ENCODE measurements at regions not wholly inside any gene's neighbourhood (a gene's known extent, or its start where the extent isn't known, plus 50 kb on each side); places are given as distances from the start of the nearest gene placed in this dataset.

DNA sequence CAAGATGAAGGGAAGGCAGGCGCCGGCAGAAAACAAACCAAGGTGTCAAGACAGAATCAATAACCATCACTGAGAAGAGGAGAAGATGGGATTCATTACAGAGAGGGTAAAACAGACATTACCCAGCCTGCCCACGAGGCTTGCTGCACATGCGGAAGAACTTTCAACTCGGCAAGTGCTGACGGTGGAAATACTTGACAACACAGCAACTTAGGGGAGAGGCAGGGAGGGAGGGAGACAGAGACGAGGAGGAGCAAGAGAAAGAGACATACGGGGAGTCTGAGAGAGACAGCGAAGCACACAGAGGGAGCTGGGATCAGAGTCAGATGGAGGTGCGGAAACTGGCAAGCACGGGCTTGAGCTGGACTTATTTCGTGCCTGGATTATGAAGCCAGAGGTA lies 129.3 kb upstream of the NECTIN1 start:
- H3K27me3 Mint-ChIP-seq, result peaks cover 15% of the 10 kb centered on the region
- DNase-seq, result no peak
- CTCF ChIA-PET, result no interaction called here
- no peak overlapping the region for H3K4me3 Mint-ChIP-seq
- H3K27ac Mint-ChIP-seq, result no peak overlapping the region
- no peaks in the 10 kb centered on the region for H3K36me3 Mint-ChIP-seq (ENCODE audit: low read depth)
- H3K4me1 Mint-ChIP-seq, result no peaks in the 10 kb centered on the region
- no peaks in the 10 kb centered on the region for H3K9me3 Mint-ChIP-seq
- POLR2A ChIA-PET, result no interaction called here

DNA sequence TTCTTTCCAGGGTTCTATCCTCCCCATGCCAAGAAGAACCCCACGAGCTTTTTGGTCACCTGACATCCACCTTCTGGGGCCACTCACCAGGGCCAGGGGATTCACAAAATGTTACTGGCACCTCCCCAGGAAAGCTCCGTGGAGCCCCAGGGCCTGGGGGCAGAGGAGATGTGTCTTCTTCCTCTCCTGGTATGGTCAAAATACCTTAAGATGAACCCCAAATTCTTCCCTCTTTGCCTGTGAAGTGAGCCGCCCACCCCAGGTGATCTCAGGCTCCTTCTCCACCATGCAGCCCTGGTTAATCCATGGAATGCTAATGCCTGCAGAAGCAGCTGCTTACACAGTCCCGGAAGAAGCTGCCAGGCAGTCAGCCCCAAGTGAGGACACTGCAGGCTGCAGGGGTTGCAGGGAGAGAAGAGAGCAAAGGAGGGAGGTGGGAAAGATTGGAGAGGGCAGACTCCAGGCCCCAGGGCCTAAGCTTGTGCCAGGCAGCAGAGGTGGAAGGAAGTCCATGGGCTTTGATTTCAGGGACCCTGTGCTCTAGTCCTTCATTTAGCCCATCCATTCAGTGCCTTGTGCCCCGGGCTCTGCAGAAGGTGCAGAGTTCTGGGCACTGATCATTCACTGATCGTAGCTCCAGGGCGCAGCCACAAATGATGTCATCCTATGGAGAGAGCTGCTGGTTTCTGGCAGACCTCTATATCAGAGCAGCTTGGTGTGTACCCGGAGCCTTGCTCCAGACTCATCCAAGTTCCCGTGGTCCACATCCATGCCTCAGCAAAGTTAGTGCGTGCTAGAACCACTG lies 127.9 kb upstream of the NECTIN1 start:
- no peaks in the 10 kb centered on the region for H3K4me1 Mint-ChIP-seq
- no peak for DNase-seq
- ChIA-PET POLR2A (no interaction called here), CTCF (no interaction called here)
- H3K27ac Mint-ChIP-seq, result no peak overlapping the region
- no peaks in the 10 kb centered on the region for H3K36me3 Mint-ChIP-seq (ENCODE audit: low read depth)
- H3K4me3 Mint-ChIP-seq, result no peak overlapping the region
- no peaks in the 10 kb centered on the region for H3K9me3 Mint-ChIP-seq
- H3K27me3 Mint-ChIP-seq, result peaks cover 11% of the 10 kb centered on the region

DNA sequence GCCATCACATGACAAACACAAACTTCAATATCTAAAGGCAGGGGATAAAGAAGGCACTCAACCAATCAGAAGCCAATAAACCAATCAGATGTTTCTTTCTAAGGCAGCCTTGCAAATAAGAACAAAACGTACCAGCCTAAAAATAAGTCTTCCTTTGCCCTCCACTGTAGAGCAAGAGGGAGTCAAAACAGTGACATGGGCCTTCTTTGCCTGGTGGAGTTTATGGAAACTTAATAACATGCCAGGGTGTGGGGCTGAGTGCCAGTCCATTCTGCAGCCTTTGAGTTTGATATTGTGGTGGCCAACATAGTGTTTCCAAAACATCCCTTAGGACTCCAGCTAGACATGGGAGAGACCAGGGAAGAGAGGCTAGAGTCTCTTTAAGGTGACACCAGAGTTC lies 126.1 kb upstream of the NECTIN1 start:
- Mint-ChIP-seq H3K27ac (no peak overlapping the region), H3K4me3 (no peak overlapping the region), H3K4me1 (no peaks in the 10 kb centered on the region), H3K27me3 (peaks cover 7% of the 10 kb centered on the region), H3K36me3 (ENCODE audit: low read depth) (no peaks in the 10 kb centered on the region), H3K9me3 (no peaks in the 10 kb centered on the region)
- POLR2A ChIA-PET, result no interaction called here
- CTCF ChIA-PET, result no interaction called here
- DNase-seq, result no peak

DNA sequence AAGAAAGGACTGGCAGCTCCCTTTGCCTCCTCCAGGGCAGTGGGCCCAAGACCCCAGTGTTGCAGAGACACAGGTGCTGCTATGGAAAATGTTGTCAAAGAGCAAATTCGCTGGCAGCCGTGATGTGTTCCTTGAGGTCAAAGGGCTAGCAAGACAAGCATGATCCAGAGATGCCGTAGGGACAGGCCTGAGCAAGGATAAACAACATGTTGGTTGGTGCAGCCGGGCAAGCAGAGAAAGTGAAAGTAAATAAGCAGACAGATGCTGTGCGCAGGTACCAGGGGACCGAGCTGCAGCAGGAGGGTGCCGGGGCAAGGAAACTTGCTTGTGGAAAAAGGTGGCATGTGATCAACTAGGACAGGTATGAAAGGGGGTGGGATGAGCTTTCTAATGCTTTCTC lies 125.5 kb upstream of the NECTIN1 start:
- no peak for DNase-seq
- Mint-ChIP-seq H3K4me3 (no peak overlapping the region), H3K9me3 (no peaks in the 10 kb centered on the region), H3K27me3 (peaks cover 5% of the 10 kb centered on the region), H3K27ac (no peak overlapping the region), H3K4me1 (no peaks in the 10 kb centered on the region), H3K36me3 (ENCODE audit: low read depth) (no peaks in the 10 kb centered on the region)
- ChIA-PET CTCF (no interaction called here), POLR2A (no interaction called here)

DNA sequence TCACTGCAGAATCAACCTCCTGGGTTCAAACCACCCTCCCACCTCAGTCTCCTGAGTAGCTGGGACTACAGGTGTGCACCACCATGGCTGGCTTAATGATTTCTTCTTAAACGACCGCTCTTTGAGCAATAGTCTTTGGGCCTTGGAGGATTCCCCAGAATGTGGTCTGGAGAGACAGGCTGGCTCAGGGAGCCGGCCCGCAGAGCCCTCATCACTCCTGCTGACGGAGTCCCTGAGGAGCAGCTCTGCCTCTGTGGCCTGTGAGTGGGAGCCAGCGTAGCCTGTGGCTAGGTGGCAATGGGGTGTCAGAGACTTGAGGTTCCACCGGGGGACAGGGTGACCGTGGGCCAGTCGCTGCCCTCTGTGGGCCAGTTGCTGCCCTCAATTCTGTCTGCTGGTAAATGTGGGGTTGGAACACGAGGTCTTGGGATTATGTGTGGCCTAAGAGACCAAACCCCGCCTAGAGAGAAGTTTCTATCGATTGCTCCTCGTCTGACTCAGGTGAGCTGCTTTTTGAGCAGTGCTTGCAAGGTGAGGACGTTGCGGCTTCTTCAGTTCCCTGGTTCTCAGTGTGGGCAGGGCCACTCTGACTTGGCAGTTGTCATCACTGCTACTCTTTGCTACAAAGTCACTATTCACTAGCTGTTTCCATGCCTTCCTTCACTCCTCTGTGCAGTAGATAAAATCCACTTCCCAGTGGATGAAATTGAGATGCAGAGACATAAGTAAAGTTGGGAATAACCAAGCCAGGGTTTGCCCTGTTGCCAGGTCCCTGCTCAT lies 124.8 kb upstream of the NECTIN1 start:
- no peak overlapping the region for H3K27ac Mint-ChIP-seq
- CTCF ChIA-PET, result no interaction called here
- H3K4me3 Mint-ChIP-seq, result no peak overlapping the region
- DNase-seq, result no peak
- H3K4me1 Mint-ChIP-seq, result no peaks in the 10 kb centered on the region
- no peaks in the 10 kb centered on the region for H3K36me3 Mint-ChIP-seq (ENCODE audit: low read depth)
- no peaks in the 10 kb centered on the region for H3K9me3 Mint-ChIP-seq
- POLR2A ChIA-PET, result no interaction called here
- peaks cover 4% of the 10 kb centered on the region for H3K27me3 Mint-ChIP-seq

DNA sequence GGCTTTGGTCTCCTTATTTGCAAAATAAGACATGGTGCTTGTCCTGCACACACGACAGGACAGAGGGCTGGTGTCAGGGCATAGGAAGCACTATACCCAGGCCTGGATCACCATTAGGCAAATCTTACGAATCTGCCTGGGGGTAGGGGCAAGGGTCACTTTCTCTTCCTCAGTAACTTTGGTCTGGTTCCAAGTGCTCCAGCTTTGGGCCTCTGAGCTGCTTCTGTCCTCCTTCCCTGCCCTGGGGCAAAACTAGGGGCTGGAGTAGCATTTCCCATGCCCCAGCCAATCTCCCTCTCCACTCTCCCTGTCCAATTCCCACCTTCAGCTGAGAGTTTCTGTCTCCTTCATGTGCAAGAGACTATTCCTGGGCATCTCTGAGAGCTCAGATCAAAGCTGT lies 123.7 kb upstream of the NECTIN1 start:
- ChIA-PET CTCF (no interaction called here), POLR2A (no interaction called here)
- no peak overlapping the region for H3K27ac Mint-ChIP-seq
- no peaks in the 10 kb centered on the region for H3K36me3 Mint-ChIP-seq (ENCODE audit: low read depth)
- H3K4me1 Mint-ChIP-seq, result no peaks in the 10 kb centered on the region
- H3K27me3 Mint-ChIP-seq, result peaks cover 1% of the 10 kb centered on the region
- no peaks in the 10 kb centered on the region for H3K9me3 Mint-ChIP-seq
- no peak overlapping the region for H3K4me3 Mint-ChIP-seq
- DNase-seq, result no peak

DNA sequence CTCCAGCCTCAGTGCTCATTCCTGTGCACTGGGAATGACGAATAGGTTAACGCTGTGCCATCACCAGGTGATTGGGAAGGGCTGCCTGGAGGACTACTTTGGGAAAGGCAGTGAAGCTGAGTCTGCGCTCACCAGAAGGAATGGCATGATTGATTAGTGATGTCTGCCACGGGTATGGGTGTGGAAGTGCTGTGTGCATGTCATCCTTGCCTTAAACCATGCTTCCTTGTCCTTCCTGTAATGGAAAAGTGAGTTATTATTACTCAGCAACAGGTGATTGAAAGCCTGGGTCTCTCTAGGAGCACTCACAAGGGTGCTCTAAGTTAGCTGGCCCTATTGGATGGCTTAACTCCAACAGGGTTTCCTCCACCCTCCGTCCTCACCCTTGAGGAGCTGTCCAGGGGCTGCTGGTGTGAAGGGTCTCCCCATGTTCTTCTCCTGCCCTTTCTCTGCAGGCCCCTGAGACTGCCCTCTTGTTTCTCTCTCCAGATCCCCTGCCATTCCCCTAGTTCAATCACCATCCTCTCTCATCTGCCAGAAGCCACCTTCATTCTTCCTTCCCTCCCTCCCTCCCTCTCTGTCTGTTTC lies 121.9 kb upstream of the NECTIN1 start:
- POLR2A ChIA-PET, result no interaction called here

DNA sequence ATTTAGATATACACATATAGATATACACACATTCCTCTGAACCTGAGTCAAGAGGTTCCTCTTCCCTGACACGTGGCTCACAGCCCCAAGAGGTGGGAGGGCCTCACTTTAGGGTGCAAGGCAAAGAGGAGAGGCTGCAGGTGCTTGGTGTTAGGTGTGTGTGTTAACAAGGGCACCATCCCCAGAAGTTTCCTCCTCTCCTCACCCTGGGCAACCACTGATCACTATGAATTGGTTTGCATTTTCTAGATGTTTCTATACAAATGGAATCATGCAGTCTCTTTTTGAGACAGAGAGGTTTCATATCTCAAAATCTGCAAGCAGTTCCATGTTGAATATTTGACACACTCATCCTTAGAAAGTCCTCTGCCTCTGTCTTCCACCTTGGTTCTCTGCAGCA lies 120.9 kb upstream of the NECTIN1 start:
- Mint-ChIP-seq H3K4me3 (no peak overlapping the region), H3K36me3 (ENCODE audit: low read depth) (no peaks in the 10 kb centered on the region), H3K9me3 (peaks cover 4% of the 10 kb centered on the region), H3K27me3 (no peaks in the 10 kb centered on the region), H3K4me1 (no peaks in the 10 kb centered on the region), H3K27ac (no peak overlapping the region)
- ChIA-PET POLR2A (no interaction called here), CTCF (no interaction called here)
- no peak for DNase-seq

More for the DNA sequence above, 121.9 kb upstream of the NECTIN1 start:
- Mint-ChIP-seq H3K4me1 (no peaks in the 10 kb centered on the region), H3K4me3 (no peak overlapping the region), H3K27me3 (no peaks in the 10 kb centered on the region), H3K27ac (no peak overlapping the region), H3K9me3 (peaks cover 4% of the 10 kb centered on the region), H3K36me3 (ENCODE audit: low read depth) (no peaks in the 10 kb centered on the region)
- CTCF ChIA-PET, result no interaction called here
- no peak for DNase-seq

DNA sequence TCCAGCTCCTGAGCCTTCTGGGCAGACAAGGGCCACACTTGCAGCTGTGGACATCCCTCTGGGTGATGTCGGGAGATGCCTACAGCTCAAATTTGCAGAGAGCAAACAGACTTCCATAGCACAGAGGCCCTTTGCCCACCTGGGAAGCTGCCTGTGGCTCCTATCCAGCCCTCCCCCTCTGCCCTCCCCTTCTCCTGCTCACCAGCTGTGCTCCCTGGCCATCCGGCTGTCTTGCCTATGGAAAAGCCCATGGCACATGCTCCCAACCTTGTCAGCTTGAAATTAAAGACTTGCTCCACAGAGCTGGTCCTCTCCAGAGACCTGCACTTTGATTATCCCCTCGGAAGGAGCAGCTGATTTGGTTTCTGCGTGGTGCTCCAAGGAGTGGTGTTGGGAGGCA lies 118.9 kb upstream of the NECTIN1 start:
- no peak for DNase-seq
- Mint-ChIP-seq H3K9me3 (peaks cover 4% of the 10 kb centered on the region), H3K4me3 (no peak overlapping the region), H3K27me3 (no peaks in the 10 kb centered on the region), H3K27ac (no peak overlapping the region), H3K36me3 (ENCODE audit: low read depth) (no peaks in the 10 kb centered on the region), H3K4me1 (no peaks in the 10 kb centered on the region)
- ChIA-PET CTCF (no interaction called here), POLR2A (no interaction called here)

DNA sequence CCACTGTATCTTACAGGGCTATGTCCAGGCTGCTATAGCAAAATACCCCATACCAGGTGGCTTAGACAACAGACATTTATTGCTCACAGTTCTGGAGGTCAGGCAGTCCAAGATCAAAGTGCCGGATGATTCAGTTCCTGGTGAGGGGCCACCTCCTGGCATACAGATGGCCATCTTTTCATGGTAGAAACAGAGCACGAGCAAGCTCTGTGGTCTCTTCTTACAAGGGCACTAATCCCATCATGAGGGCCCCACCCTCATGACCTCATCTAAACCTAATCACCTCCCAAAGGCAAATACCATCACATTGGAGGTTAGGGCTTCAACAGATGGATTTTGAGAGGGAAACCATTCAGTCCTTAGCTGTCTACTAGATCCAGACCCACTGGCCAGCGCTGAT lies 117.4 kb upstream of the NECTIN1 start:
- Mint-ChIP-seq H3K4me1 (no peaks in the 10 kb centered on the region), H3K27me3 (no peaks in the 10 kb centered on the region), H3K27ac (no peak overlapping the region), H3K4me3 (no peak overlapping the region), H3K9me3 (peaks cover 4% of the 10 kb centered on the region), H3K36me3 (ENCODE audit: low read depth) (no peaks in the 10 kb centered on the region)
- POLR2A ChIA-PET, result no interaction called here
- CTCF ChIA-PET, result no interaction called here
- DNase-seq, result no peak

DNA sequence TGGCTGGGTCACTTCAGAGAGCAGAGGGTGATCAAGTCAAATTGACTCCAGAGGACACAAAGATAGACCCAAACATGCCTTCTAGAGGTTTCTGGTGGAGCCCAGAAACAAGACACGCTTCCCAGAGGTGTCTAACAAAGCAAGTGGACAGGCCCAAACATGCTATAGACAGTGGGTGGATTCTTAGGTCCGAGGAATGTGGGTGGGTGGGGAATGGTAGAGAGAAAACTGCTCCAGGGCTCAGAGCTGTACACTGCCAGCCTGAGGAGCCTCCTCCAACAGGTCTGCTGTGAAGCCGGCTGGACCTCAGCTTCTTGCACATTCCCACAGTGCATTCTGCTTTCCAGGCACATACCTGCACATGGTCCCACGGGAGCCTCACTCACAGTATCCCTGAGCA lies 116.8 kb upstream of the NECTIN1 start:
- H3K4me1 Mint-ChIP-seq, result no peaks in the 10 kb centered on the region
- H3K4me3 Mint-ChIP-seq, result no peak overlapping the region
- no peak overlapping the region for H3K27ac Mint-ChIP-seq
- no peak for DNase-seq
- H3K9me3 Mint-ChIP-seq, result peaks cover 4% of the 10 kb centered on the region
- POLR2A ChIA-PET, result no interaction called here
- no peaks in the 10 kb centered on the region for H3K36me3 Mint-ChIP-seq (ENCODE audit: low read depth)
- CTCF ChIA-PET, result no interaction called here
- H3K27me3 Mint-ChIP-seq, result no peaks in the 10 kb centered on the region

DNA sequence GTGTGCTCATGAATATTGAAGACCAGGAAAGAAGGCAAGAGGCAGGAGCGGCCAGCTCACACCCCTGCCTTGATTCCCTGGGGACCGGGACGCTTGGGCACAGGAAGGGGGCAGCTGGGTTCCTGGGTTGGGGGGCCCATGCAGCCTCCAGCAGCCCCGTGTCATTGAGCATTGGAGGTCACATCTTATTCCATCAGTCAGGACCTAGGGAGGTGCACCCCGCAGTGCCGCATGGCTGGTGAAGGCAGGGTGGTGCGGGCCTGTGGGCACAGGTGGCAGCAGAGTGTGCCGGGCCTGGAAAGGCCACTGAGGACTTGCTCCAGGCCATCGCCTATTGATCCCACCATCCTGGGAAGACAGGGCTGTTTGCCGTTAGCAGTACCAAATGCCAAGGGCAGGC lies 116.3 kb upstream of the NECTIN1 start:
- Mint-ChIP-seq H3K9me3 (peaks cover 4% of the 10 kb centered on the region), H3K36me3 (ENCODE audit: low read depth) (no peaks in the 10 kb centered on the region), H3K4me3 (no peak overlapping the region), H3K27ac (no peak overlapping the region), H3K27me3 (no peaks in the 10 kb centered on the region), H3K4me1 (no peaks in the 10 kb centered on the region)
- POLR2A ChIA-PET, result no interaction called here
- CTCF ChIA-PET, result no interaction called here
- no peak for DNase-seq

DNA sequence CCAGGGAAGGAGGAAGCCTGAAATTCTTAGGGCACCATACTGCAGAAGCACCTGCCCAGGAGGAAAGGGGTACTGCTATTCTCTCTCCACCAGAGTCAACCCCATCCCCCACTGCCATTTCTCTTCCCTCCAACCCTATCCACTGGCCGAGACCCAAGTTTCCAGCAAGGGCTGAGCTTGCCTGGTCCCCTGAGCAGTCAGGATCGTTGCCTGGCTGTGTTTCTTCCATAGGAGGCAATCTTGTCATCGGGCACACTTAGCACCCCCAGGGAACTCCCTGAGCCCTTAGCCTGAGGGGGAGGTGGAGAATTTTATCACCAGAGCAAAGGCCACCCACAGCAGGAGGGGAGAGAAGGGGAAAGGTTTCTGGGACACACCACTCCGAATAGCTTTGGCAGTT lies 115.8 kb upstream of the NECTIN1 start:
- H3K4me3 Mint-ChIP-seq, result no peak overlapping the region
- no peak for DNase-seq
- H3K27ac Mint-ChIP-seq, result no peak overlapping the region
- ChIA-PET CTCF (no interaction called here), POLR2A (interaction anchor here (0.6 kb wide), 1 partner anchor 83 kb away, joined by 5 read pairs; no protein-coding TSS in a partner anchor)
- H3K4me1 Mint-ChIP-seq, result no peaks in the 10 kb centered on the region
- no peaks in the 10 kb centered on the region for H3K27me3 Mint-ChIP-seq
- peaks cover 4% of the 10 kb centered on the region for H3K9me3 Mint-ChIP-seq
- no peaks in the 10 kb centered on the region for H3K36me3 Mint-ChIP-seq (ENCODE audit: low read depth)
